ENCODE measurements at regions not wholly inside any gene's neighbourhood (a gene's known extent, or its start where the extent isn't known, plus 50 kb on each side); places are given as distances from the start of the nearest gene placed in this dataset.

GRCh38 chr2:64313398-64313723 lies 140.6 kb upstream of the LGALSL start:
- Mint-ChIP-seq H3K27me3 (peaks cover 21% of the 10 kb centered on the region), H3K4me3 (no peak overlapping the region), H3K4me1 (peaks cover 2% of the 10 kb centered on the region), H3K27ac (no peak overlapping the region), H3K36me3 (ENCODE audit: low read depth) (no peaks in the 10 kb centered on the region), H3K9me3 (no peaks in the 10 kb centered on the region)
- DNase-seq: no peak
- intact Hi-C loops (cut with micrococcal nuclease): no loop called here

GRCh38 chr2:64315291-64315960 lies 138.5 kb upstream of the LGALSL start:
- Mint-ChIP-seq H3K4me1 (peaks cover 4% of the 10 kb centered on the region), H3K9me3 (peaks cover 5% of the 10 kb centered on the region), H3K4me3 (no peak overlapping the region), H3K27ac (no peak overlapping the region), H3K27me3 (peaks cover 20% of the 10 kb centered on the region), H3K36me3 (ENCODE audit: low read depth) (no peaks in the 10 kb centered on the region)
- intact Hi-C loops (cut with micrococcal nuclease): no loop called here
- DNase-seq: no peak

- DNase-seq: peak; percentile 37
- Mint-ChIP-seq H3K27me3 (peaks cover 31% of the 10 kb centered on the region), H3K9me3 (peaks cover 5% of the 10 kb centered on the region), H3K4me1 (peaks cover 4% of the 10 kb centered on the region), H3K36me3 (ENCODE audit: low read depth) (no peaks in the 10 kb centered on the region), H3K27ac (no peak overlapping the region), H3K4me3 (no peak overlapping the region)
- intact Hi-C loops (cut with micrococcal nuclease): no loop called here
Measured at GRCh38 chr2:64317707-64318475, 136.1 kb upstream of the LGALSL start.

- Mint-ChIP-seq H3K27ac (no peak overlapping the region), H3K4me3 (no peak overlapping the region), H3K36me3 (ENCODE audit: low read depth) (no peaks in the 10 kb centered on the region), H3K4me1 (peaks cover 4% of the 10 kb centered on the region), H3K27me3 (peaks cover 32% of the 10 kb centered on the region), H3K9me3 (peaks cover 5% of the 10 kb centered on the region)
- DNase-seq: peak; percentile 38
- intact Hi-C loops (cut with micrococcal nuclease): no loop called here
Measured at GRCh38 chr2:64318476-64318748, 135.6 kb upstream of the LGALSL start.

- H3K27me3 Mint-ChIP-seq: peaks cover 33% of the 10 kb centered on the region
- peak; percentile 37 for DNase-seq
Measured at GRCh38 chr2:64319896-64320295, 134.1 kb upstream of the LGALSL start.

GRCh38 chr2:64322433-64322832 lies 131.5 kb upstream of the LGALSL start:
- Mint-ChIP-seq H3K4me3 (no peak overlapping the region), H3K9me3 (peaks cover 5% of the 10 kb centered on the region), H3K4me1 (peaks cover 34% of the 10 kb centered on the region), H3K27ac (no peak overlapping the region), H3K36me3 (ENCODE audit: low read depth) (no peaks in the 10 kb centered on the region), H3K27me3 (peaks cover 25% of the 10 kb centered on the region)
- intact Hi-C loops (cut with micrococcal nuclease): no loop called here
- DNase-seq: peak; percentile 50

More at GRCh38 chr2:64319896-64320295, 134.1 kb upstream of the LGALSL start:
- Mint-ChIP-seq H3K36me3 (ENCODE audit: low read depth) (no peaks in the 10 kb centered on the region), H3K27ac (no peak overlapping the region), H3K4me1 (peaks cover 9% of the 10 kb centered on the region), H3K4me3 (no peak overlapping the region), H3K9me3 (peaks cover 5% of the 10 kb centered on the region)
- intact Hi-C loops (cut with micrococcal nuclease): no loop called here

- Mint-ChIP-seq H3K27me3 (peaks cover 25% of the 10 kb centered on the region), H3K9me3 (peaks cover 5% of the 10 kb centered on the region), H3K36me3 (ENCODE audit: low read depth) (no peaks in the 10 kb centered on the region), H3K27ac (no peak overlapping the region), H3K4me3 (no peak overlapping the region), H3K4me1 (peaks cover 39% of the 10 kb centered on the region)
- DNase-seq: peak; percentile 49
- intact Hi-C loops (cut with micrococcal nuclease): no loop called here
Measured at GRCh38 chr2:64323197-64323596, 130.8 kb upstream of the LGALSL start.

GRCh38 chr2:64324746-64325410 lies 129.1 kb upstream of the LGALSL start:
- H3K27me3 Mint-ChIP-seq: peaks cover 24% of the 10 kb centered on the region
- no peak for DNase-seq
- H3K4me3 Mint-ChIP-seq: peak overlapping the region; percentile 22
- no peaks in the 10 kb centered on the region for H3K36me3 Mint-ChIP-seq (ENCODE audit: low read depth)
- peaks cover 49% of the 10 kb centered on the region for H3K4me1 Mint-ChIP-seq
- intact Hi-C loops (cut with micrococcal nuclease): loop anchor here (1.0 to 5.0 kb wide), 3 partner anchors 30 to 483 kb away; partner anchors contain the start of gene UGP2
- peaks cover 3% of the 10 kb centered on the region for H3K9me3 Mint-ChIP-seq
- H3K27ac Mint-ChIP-seq: peak overlapping the region; percentile 98

GRCh38 chr2:64325477-64325851 lies 128.5 kb upstream of the LGALSL start:
- H3K36me3 Mint-ChIP-seq (ENCODE audit: low read depth): no peaks in the 10 kb centered on the region
- intact Hi-C loops (cut with micrococcal nuclease): loop anchor here (1.0 to 5.0 kb wide), 3 partner anchors 30 to 483 kb away; partner anchors contain the start of gene UGP2
- H3K27me3 Mint-ChIP-seq: peaks cover 24% of the 10 kb centered on the region
- H3K4me1 Mint-ChIP-seq: peaks cover 55% of the 10 kb centered on the region
- no peaks in the 10 kb centered on the region for H3K9me3 Mint-ChIP-seq
- peak overlapping the region; percentile 74 for H3K4me3 Mint-ChIP-seq
- H3K27ac Mint-ChIP-seq: peak overlapping the region; percentile 98
- DNase-seq: peak; percentile 65

- H3K9me3 Mint-ChIP-seq: no peaks in the 10 kb centered on the region
- H3K27ac Mint-ChIP-seq: peak overlapping the region; percentile 98
- H3K4me3 Mint-ChIP-seq: peak overlapping the region; percentile 74
- H3K36me3 Mint-ChIP-seq (ENCODE audit: low read depth): no peaks in the 10 kb centered on the region
- peak; percentile 91 for DNase-seq
- intact Hi-C loops (cut with micrococcal nuclease): loop anchor here (1.0 to 5.0 kb wide), 12 partner anchors 31 to 484 kb away; partner anchors contain the start of genes AFTPH, PELI1 and UGP2
- H3K4me1 Mint-ChIP-seq: peaks cover 61% of the 10 kb centered on the region
- H3K27me3 Mint-ChIP-seq: peaks cover 21% of the 10 kb centered on the region
Measured at GRCh38 chr2:64325852-64326577, 127.9 kb upstream of the LGALSL start.

- Mint-ChIP-seq H3K36me3 (ENCODE audit: low read depth) (no peaks in the 10 kb centered on the region), H3K4me3 (peak overlapping the region; percentile 74), H3K27ac (peak overlapping the region; percentile 98), H3K4me1 (peaks cover 65% of the 10 kb centered on the region), H3K27me3 (peaks cover 18% of the 10 kb centered on the region), H3K9me3 (no peaks in the 10 kb centered on the region)
- intact Hi-C loops (cut with micrococcal nuclease): loop anchor here (1.0 to 5.0 kb wide), 12 partner anchors 112 to 484 kb away; partner anchors contain the start of genes AFTPH, PELI1 and UGP2
- no peak for DNase-seq
Measured at GRCh38 chr2:64326578-64327050, 127.3 kb upstream of the LGALSL start.

GRCh38 chr2:64327129-64327509 lies 126.8 kb upstream of the LGALSL start:
- intact Hi-C loops (cut with micrococcal nuclease): loop anchor here (1.0 to 5.0 kb wide), 3 partner anchors 278 to 485 kb away; partner anchors contain the start of gene UGP2
- H3K36me3 Mint-ChIP-seq (ENCODE audit: low read depth): no peaks in the 10 kb centered on the region
- H3K9me3 Mint-ChIP-seq: no peaks in the 10 kb centered on the region
- peak overlapping the region; percentile 74 for H3K4me3 Mint-ChIP-seq
- no peak for DNase-seq
- H3K27ac Mint-ChIP-seq: peak overlapping the region; percentile 84
- peaks cover 68% of the 10 kb centered on the region for H3K4me1 Mint-ChIP-seq
- peaks cover 16% of the 10 kb centered on the region for H3K27me3 Mint-ChIP-seq

Data from activated CD4-positive, alpha-beta T cell treated with anti-CD3 and anti-CD28 coated beads, Interleukin-2, amount 10 ng/mL, durations not matched to agents 24 days and 14 days (primary cell).